GM10248 (cell line): ENCODE measurements at regions not wholly inside any gene's neighbourhood (a gene's known extent, or its start where the extent isn't known, plus 50 kb on each side); places are given as distances from the start of the nearest gene placed in this dataset.

Source experiments
- CTCF ChIA-PET: fragments of 300-600 bp; sonication (Branson Sonifier 250); formaldehyde crosslinking; extraction: SDS; loops from one replicate; lab custom pipeline; 2021; ENCODE audit warnings: antibody characterized with exemption; lab: Yijun Ruan, JAX
- POLR2A ChIA-PET: fragments of 350-650 bp; sonication (Branson Sonifier 250); formaldehyde crosslinking; extraction: SDS; loops from one replicate; lab custom pipeline; 2020; ENCODE audit warnings: antibody characterized with exemption; lab: Yijun Ruan, JAX
- DNase-seq: peaks from one replicate; pipeline ENCODE4 v3.0.0; 2012; ENCODE audit errors: extremely low spot score
- CTCF ChIP-seq: IDR thresholded peaks from 2 replicates; pipeline ENCODE4 v1.5.1; 2012; ENCODE audit warnings: mild to moderate bottlenecking, low read depth; ENCODE audit errors: extremely low read depth, missing control alignments, control extremely low read depth

GRCh38 chr2:182530636-182531035, 103.8 kb upstream of the PDE1A start:
- no peak for TF ChIP-seq CTCF

DNA sequence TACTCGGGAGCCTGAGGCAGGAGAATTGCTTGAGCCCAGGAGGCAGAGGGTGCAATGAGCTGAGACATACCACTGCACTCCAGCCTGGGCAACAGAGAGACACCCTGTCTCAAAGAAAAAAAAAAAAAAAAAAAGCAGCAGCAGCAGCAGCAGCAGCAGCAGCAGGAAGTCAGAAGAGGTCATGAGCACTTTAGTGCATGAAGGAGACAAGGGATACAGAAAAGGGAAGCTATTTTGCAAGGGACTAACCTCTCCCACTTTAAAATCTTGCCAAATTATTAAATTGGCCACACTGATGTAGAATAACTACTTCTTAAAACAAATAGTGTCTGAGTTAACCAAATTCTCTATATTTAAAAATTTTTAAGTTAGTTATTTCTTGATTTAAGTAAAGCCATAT, 113.4 kb upstream of the PDE1A start:
- CTCF ChIA-PET: interaction anchor here (1.7 to 2.4 kb wide), 3 partner anchors 11 to 57 kb away, joined by 3 to 6 read pairs (median 5); no protein-coding TSS in a partner anchor
- POLR2A ChIA-PET: no interaction called here
- no peak for DNase-seq
- TF ChIP-seq CTCF: no peak

More at GRCh38 chr2:182530636-182531035, 103.8 kb upstream of the PDE1A start:
- ChIA-PET CTCF (no interaction called here), POLR2A (no interaction called here)
- DNase-seq: no peak

DNA sequence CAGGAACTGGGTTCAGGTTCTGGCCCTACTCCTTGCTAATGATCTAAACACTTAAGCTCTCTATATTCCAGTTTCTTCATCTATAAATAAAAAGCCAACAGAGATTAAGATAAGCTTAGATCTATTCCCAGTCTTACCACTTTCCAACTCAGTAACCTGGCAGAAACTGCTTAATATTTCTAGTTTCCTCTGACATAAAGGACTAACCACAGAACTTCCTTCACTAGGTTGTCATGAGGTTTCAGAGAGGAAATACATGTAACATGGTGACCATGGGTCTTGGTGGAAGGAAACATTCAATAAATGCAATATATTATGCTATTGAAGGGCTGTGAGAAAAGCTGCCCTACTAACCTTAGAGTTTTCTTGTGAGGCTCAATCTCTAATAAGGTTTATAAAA, 114.4 kb upstream of the PDE1A start:
- ChIA-PET POLR2A (no interaction called here), CTCF (interaction anchor here (0.9 to 2.4 kb wide), 3 partner anchors 14 to 58 kb away, joined by 3 to 6 read pairs (median 3); no protein-coding TSS in a partner anchor)
- no peak for DNase-seq
- no peak for TF ChIP-seq CTCF

GRCh38 chr2:182542501-182543258, 115.8 kb upstream of the PDE1A start:
- DNase-seq: no peak
- TF ChIP-seq CTCF: no peak
- ChIA-PET POLR2A (no interaction called here), CTCF (no interaction called here)

DNA sequence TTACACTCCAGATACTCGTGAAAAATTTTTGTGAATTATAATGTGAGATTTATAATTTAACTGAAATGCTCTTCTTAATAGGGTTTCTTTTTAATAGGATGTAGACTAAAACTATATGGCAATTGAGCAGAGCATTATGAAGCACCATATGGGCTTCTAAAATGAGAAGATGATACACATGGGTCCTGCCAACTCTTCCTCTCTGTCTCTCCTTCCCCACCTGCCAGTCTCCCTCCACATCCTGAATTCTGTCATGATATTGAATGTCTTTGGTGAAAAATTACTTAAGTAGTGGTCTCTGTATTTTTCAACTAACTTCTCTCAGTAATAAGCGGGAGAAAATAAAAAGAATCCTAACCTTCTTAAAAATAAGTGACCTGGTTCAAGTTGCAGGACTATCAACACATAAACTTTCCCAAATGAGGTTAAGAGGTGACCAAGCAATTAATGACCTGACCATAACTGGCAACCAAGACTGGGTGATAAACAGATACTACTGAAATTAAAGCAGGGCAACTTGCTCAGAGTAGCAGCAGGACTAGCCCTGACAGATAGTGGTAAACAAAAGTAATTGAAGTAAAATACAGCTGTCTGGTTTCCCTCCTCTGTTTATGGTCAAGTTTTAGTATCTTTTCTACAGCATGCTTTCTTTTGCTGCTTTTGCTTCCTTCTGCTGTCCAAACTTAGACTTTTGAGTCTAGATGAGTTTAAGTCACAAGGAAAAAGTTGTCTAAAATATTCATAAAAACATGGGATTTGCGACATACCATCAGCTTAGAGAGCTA, 117.1 kb upstream of the PDE1A start:
- DNase-seq: no peak
- POLR2A ChIA-PET: no interaction called here
- CTCF ChIA-PET: no interaction called here
- no peak for TF ChIP-seq CTCF

- POLR2A ChIA-PET: no interaction called here
- TF ChIP-seq CTCF: no peak
- CTCF ChIA-PET: interaction anchor here (1.2 kb wide), 1 partner anchor 9 kb away, joined by 4 read pairs; no protein-coding TSS in a partner anchor
- peak; percentile 24 for DNase-seq
Observed at GRCh38 chr2:182545420-182546167, 118.8 kb upstream of the PDE1A start.
